H9 (cell line): ENCODE measurements at regions not wholly inside any gene's neighbourhood (a gene's known extent, or its start where the extent isn't known, plus 50 kb on each side); places are given as distances from the start of the nearest gene placed in this dataset.

Source experiments
- DNase-seq: peaks from one replicate; pipeline ENCODE4 v3.0.0-alpha.2; 2017
- H2AFZ ChIP-seq: one replicate; pipeline ENCODE4 v1.6.1; 2013; ENCODE audit warnings: mild to moderate bottlenecking, low read length, control low read depth, moderate library complexity
- H2AK5ac ChIP-seq: 2 replicates; pipeline ENCODE4 v1.6.1; 2013; ENCODE audit warnings: low read length, control low read depth, mixed read lengths; ENCODE audit not compliant: insufficient read length
- H2BK120ac ChIP-seq: one replicate; pipeline ENCODE4 v1.6.1; 2013; ENCODE audit warnings: low read depth, mild to moderate bottlenecking, low read length, control low read depth, inconsistent platforms; ENCODE audit not compliant: poor library complexity, severe bottlenecking
- H2BK12ac ChIP-seq: 2 replicates; pipeline ENCODE4 v1.6.1; 2013; ENCODE audit warnings: low read length, control low read depth, mixed read lengths, low read depth; ENCODE audit not compliant: insufficient read length
- H2BK15ac ChIP-seq: 2 replicates; pipeline ENCODE4 v1.6.1; 2013; ENCODE audit warnings: low read depth, low read length, control low read depth
- H2BK20ac ChIP-seq: one replicate; pipeline ENCODE4 v1.6.1; 2013; ENCODE audit warnings: low read depth, mild to moderate bottlenecking, low read length, control low read depth, inconsistent platforms; ENCODE audit not compliant: poor library complexity, severe bottlenecking
- H2BK5ac ChIP-seq: 2 replicates; pipeline ENCODE4 v1.6.1; 2013; ENCODE audit warnings: low read length, control low read depth, mixed read lengths; ENCODE audit not compliant: insufficient read length
- H3K14ac ChIP-seq: 2 replicates; pipeline ENCODE4 v1.6.1; 2013; ENCODE audit warnings: low read length, control low read depth; ENCODE audit not compliant: insufficient read depth
- H3K18ac ChIP-seq: 2 replicates; pipeline ENCODE4 v1.6.1; 2013; ENCODE audit warnings: low read depth, mild to moderate bottlenecking, mixed read lengths, low read length, control low read depth; ENCODE audit not compliant: insufficient read length
- H3K23ac ChIP-seq: 2 replicates; pipeline ENCODE4 v1.6.1; 2013; ENCODE audit warnings: low read length, control low read depth, mixed read lengths, low read depth; ENCODE audit not compliant: insufficient read length
- H3K23me2 ChIP-seq: 2 replicates; pipeline ENCODE4 v1.6.1; 2013; ENCODE audit warnings: low read depth, mild to moderate bottlenecking, mixed read lengths, low read length, control low read depth; ENCODE audit not compliant: insufficient read length, poor library complexity, severe bottlenecking
- H3K27ac ChIP-seq: 2 replicates; pipeline ENCODE4 v1.5.1; 2013; ENCODE audit warnings: low read length, control low read depth, mixed read lengths, low read depth; ENCODE audit not compliant: insufficient read length
- H3K27me3 ChIP-seq: 2 replicates; pipeline ENCODE4 v1.6.1; 2013; ENCODE audit warnings: low read length, control low read depth, inconsistent platforms; ENCODE audit not compliant: insufficient read depth
- H3K4ac ChIP-seq: 2 replicates; pipeline ENCODE4 v1.6.1; 2013; ENCODE audit warnings: low read depth, mild to moderate bottlenecking, control low read depth, inconsistent platforms, low read length, moderate library complexity
- H3K4me1 ChIP-seq: 2 replicates; pipeline ENCODE4 v1.6.1; 2013; ENCODE audit warnings: low read length, control low read depth, inconsistent platforms; ENCODE audit not compliant: insufficient read depth
- H3K4me2 ChIP-seq: 2 replicates; pipeline ENCODE4 v1.6.1; 2013; ENCODE audit warnings: low read length, control low read depth, mixed read lengths; ENCODE audit not compliant: insufficient read length, insufficient read depth
- H3K56ac ChIP-seq: 2 replicates; pipeline ENCODE4 v1.6.1; 2013; ENCODE audit warnings: low read depth, mild to moderate bottlenecking, mixed read lengths, low read length, control low read depth; ENCODE audit not compliant: insufficient read length
- H3K79me1 ChIP-seq: 2 replicates; pipeline ENCODE4 v1.6.1; 2013; ENCODE audit warnings: low read depth, mild to moderate bottlenecking, moderate library complexity, low read length, control low read depth, inconsistent platforms; ENCODE audit not compliant: insufficient read depth, poor library complexity, severe bottlenecking
- H3K79me2 ChIP-seq: 2 replicates; pipeline ENCODE4 v1.6.1; 2013; ENCODE audit warnings: low read length, control low read depth, inconsistent platforms; ENCODE audit not compliant: insufficient read depth
- H3K9ac ChIP-seq: 2 replicates; pipeline ENCODE4 v1.6.1; 2013; ENCODE audit warnings: low read length, control low read depth, mixed read lengths; ENCODE audit not compliant: insufficient read length; ENCODE audit errors: extremely low read depth
- H3K9me3 ChIP-seq: one replicate; pipeline ENCODE4 v1.6.1; 2013; ENCODE audit warnings: low read depth, low read length, inconsistent platforms; ENCODE audit not compliant: control insufficient read depth
- H3T11ph ChIP-seq: one replicate; pipeline ENCODE4 v1.6.1; 2013; ENCODE audit warnings: mild to moderate bottlenecking, low read length, control low read depth, inconsistent platforms
- H4K20me1 ChIP-seq: one replicate; pipeline ENCODE4 v1.6.1; 2013; ENCODE audit not compliant: control insufficient read depth, insufficient read length, insufficient read depth
- H4K5ac ChIP-seq: 2 replicates; pipeline ENCODE4 v1.6.1; 2013; ENCODE audit warnings: low read depth, mild to moderate bottlenecking, mixed read lengths, low read length, control low read depth; ENCODE audit not compliant: insufficient read length
- H4K8ac ChIP-seq: replicated peaks from 2 replicates; pipeline ENCODE4 v1.6.1; 2013; ENCODE audit warnings: low read length, control low read depth, mixed read lengths, low read depth; ENCODE audit not compliant: insufficient read length
- H4K91ac ChIP-seq: 2 replicates; pipeline ENCODE4 v1.6.1; 2013; ENCODE audit warnings: low read depth, mild to moderate bottlenecking, moderate library complexity, mixed read lengths, low read length, control low read depth; ENCODE audit not compliant: insufficient read length
- H3K27ac Mint-ChIP-seq, 3 experiments: 2 replicates in 2 of 3; 3 replicates in 1 of 3; pipeline ENCODE4 v1.8.0; 2020 to 2021; ENCODE audit warnings: mixed read lengths in 3 of 3, mild to moderate bottlenecking in 1 of 3, moderate library complexity in 1 of 3
- H3K27me3 Mint-ChIP-seq: 2 replicates; pipeline ENCODE4 v1.8.0; 2021; ENCODE audit warnings: low read depth, mild to moderate bottlenecking, moderate library complexity, mixed read lengths
- H3K36me3 Mint-ChIP-seq, 3 experiments: 2 replicates in 2 of 3; 3 replicates in 1 of 3; pipeline ENCODE4 v1.8.0; 2020 to 2021; ENCODE audit warnings: low read depth in 3 of 3, mixed read lengths in 3 of 3; ENCODE audit not compliant: insufficient read depth in 1 of 3
- H3K4me1 Mint-ChIP-seq, 2 experiments: 2 replicates each; pipeline ENCODE4 v1.8.0; 2020; ENCODE audit warnings: mixed read lengths in 2 of 2
- H3K4me3 Mint-ChIP-seq, 2 experiments: 2 replicates in 1 of 2; 3 replicates in 1 of 2; pipeline ENCODE4 v1.8.0; 2020 to 2021; ENCODE audit warnings: mild to moderate bottlenecking in 2 of 2, mixed read lengths in 2 of 2, moderate library complexity in 1 of 2
- H3K9me3 Mint-ChIP-seq, 2 experiments: 2 replicates in 1 of 2; 3 replicates in 1 of 2; pipeline ENCODE4 v1.8.0; 2020; ENCODE audit warnings: mild to moderate bottlenecking in 2 of 2, mixed read lengths in 2 of 2, moderate library complexity in 1 of 2
- CTCF ChIP-seq: fragments of 200-600 bp; sonication (generic); conservative IDR thresholded peaks from 3 replicates; pipeline ENCODE4 v1.8.0; 2021; ENCODE audit warnings: antibody characterized with exemption, mild to moderate bottlenecking
- WGBS: extraction: QIAGEN DNeasy Blood & Tissue Kit; methylation state at CpG from one replicate; pipeline ENCODE4 v1.1.7; 2013; ENCODE audit warnings: missing lambda C conversion rate, low lambda C conversion rate, mixed read lengths; ENCODE audit not compliant: insufficient read length; ENCODE audit errors: extremely low coverage; 5-methylcytosine and 5-hydroxymethylcytosine counted together

DNA sequence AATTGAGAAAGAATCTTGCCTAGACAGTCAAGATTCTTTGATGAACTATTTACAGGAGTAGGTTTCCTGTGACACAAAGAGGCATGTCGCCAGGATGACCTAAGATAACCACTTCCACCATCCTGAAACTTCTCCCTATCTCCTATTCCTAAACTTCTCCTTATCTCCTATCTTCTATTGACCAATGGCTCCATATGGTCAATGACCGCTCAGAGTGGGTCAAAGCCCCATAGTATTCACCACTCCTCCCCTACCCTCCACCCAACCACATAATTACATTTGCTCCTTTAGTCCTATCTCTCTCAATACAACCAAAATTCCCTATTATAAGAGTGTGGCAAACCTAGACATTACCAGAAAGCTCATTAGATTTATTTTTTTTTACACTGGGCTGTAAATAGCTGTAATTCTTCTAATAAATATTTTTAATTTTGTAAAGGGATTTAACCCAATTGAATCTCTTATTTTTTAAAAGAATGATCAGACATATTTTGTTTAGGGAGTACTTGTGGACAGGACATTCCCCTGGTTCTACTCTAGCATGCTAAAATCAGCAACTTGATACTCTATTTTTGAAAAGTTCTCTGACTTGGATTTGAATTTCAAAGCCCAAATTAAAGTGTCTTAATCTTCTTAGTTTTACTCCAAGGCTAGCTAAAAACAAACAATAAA is 416.0 kb upstream of the CCNH start:
- Histone ChIP-seq H4K8ac (no peak overlapping the region), H3K4ac (no peak overlapping the region), H4K20me1 (no peaks in the 10 kb centered on the region), H2BK12ac (no peak overlapping the region), H3T11ph (no peak overlapping the region), H3K4me2 (no peak overlapping the region), H3K9ac (no peak overlapping the region), H3K27me3 (no peaks in the 10 kb centered on the region), H3K14ac (no peak overlapping the region), H3K23ac (no peak overlapping the region), H2BK20ac (no peak overlapping the region), H3K79me1 (no peaks in the 10 kb centered on the region), H3K4me1 (no peaks in the 10 kb centered on the region), H2BK5ac (no peak overlapping the region), H3K18ac (no peak overlapping the region), H4K5ac (no peak overlapping the region), H2BK120ac (no peak overlapping the region), H3K79me2 (no peaks in the 10 kb centered on the region), H2AK5ac (no peak overlapping the region), H3K56ac (no peak overlapping the region), H2AFZ (no peak overlapping the region), H3K23me2 (no peaks in the 10 kb centered on the region), H4K91ac (no peak overlapping the region), H3K27ac (no peak overlapping the region), H3K9me3 (peaks cover 10% of the 10 kb centered on the region), H2BK15ac (no peak overlapping the region)
- TF ChIP-seq CTCF: no peak
- Mint-ChIP-seq H3K4me3 (no peak overlapping the region), H3K27ac (peak overlapping the region in 1 of 3 experiments; percentile 32; a peak in 1 of 7 replicates), H3K9me3 (peaks cover 17 to 26% of the 10 kb centered on the region in 2 experiments), H3K36me3 (peaks cover 6 to 24% (median 13%) of the 10 kb centered on the region in 3 experiments; a peak in 6 of 7 replicates), H3K4me1 (no peaks in the 10 kb centered on the region), H3K27me3 (no peaks in the 10 kb centered on the region)
- DNase-seq: no peak
- no CpG with 5 or more reads among the region's 2 CpGs for WGBS
